ENCODE measurements at regions not wholly inside any gene's neighbourhood (a gene's known extent, or its start where the extent isn't known, plus 50 kb on each side); places are given as distances from the start of the nearest gene placed in this dataset.
"Not testable (repeated sequence)": the region's sequence is repeated elsewhere in the genome, so short reads cannot be mapped to it uniquely, and the experiment has no call there.

- DNase-seq = not testable (repeated sequence)
These were observed 601.6 kb downstream of the UQCRFS1 start for GRCh38 chr19:28611227-28611914.

- no peak for DNase-seq
These were observed 602.2 kb downstream of the UQCRFS1 start for GRCh38 chr19:28610731-28611130.

GRCh38 chr19:28609944-28610343, 603.0 kb downstream of the UQCRFS1 start:
- no peak for DNase-seq

- no peak for DNase-seq
These were observed 603.7 kb downstream of the UQCRFS1 start for GRCh38 chr19:28609091-28609755.

- DNase-seq = no peak
These were observed 604.7 kb downstream of the UQCRFS1 start for GRCh38 chr19:28608292-28608691.

GRCh38 chr19:28607066-28607583, 605.8 kb downstream of the UQCRFS1 start:
- no peak for DNase-seq

GRCh38 chr19:28606269-28607032, 606.5 kb downstream of the UQCRFS1 start:
- DNase-seq = no peak

GRCh38 chr19:28605501-28606268, 607.3 kb downstream of the UQCRFS1 start:
- no peak for DNase-seq

GRCh38 chr19:28603453-28603852, 609.5 kb downstream of the UQCRFS1 start:
- DNase-seq = no peak

- DNase-seq = no peak
These were observed 610.2 kb downstream of the UQCRFS1 start for GRCh38 chr19:28602675-28603298.

GRCh38 chr19:28601723-28602440, 611.1 kb downstream of the UQCRFS1 start:
- DNase-seq = no peak

- no peak for DNase-seq
These were observed 614.1 kb downstream of the UQCRFS1 start for GRCh38 chr19:28598861-28599260.

- no peak for DNase-seq
These were observed 616.3 kb downstream of the UQCRFS1 start for GRCh38 chr19:28596561-28597071.

- no peak for DNase-seq
These were observed 617.0 kb downstream of the UQCRFS1 start for GRCh38 chr19:28595722-28596480.

- no peak for DNase-seq
These were observed 618.2 kb downstream of the UQCRFS1 start for GRCh38 chr19:28594737-28595136.

- not testable (repeated sequence) for DNase-seq
These were observed 623.0 kb downstream of the UQCRFS1 start for GRCh38 chr19:28589991-28590411.

GRCh38 chr19:28586474-28586873, 626.5 kb downstream of the UQCRFS1 start:
- no peak for DNase-seq

- no peak for DNase-seq
These were observed 627.2 kb downstream of the UQCRFS1 start for GRCh38 chr19:28585796-28586195.

GRCh38 chr19:28583713-28584112, 629.2 kb downstream of the UQCRFS1 start:
- no peak for DNase-seq

- no peak for DNase-seq
These were observed 629.7 kb downstream of the UQCRFS1 start for GRCh38 chr19:28583242-28583641.

GRCh38 chr19:28582796-28583195, 630.2 kb downstream of the UQCRFS1 start:
- no peak for DNase-seq
